Immature natural killer cell (primary cell): ENCODE measurements at regions not wholly inside any gene's neighbourhood (a gene's known extent, or its start where the extent isn't known, plus 50 kb on each side); places are given as distances from the start of the nearest gene placed in this dataset.

Experiments
- DNase-seq, 3 donors: peaks; one replicate each; pipeline ENCODE4 v3.0.0; 2022; ENCODE audit warnings: mixed read lengths in 1 of 3
- H3K27ac Mint-ChIP-seq, 6 donors: one replicate each; pipeline ENCODE4 v1.8.0; 2020; ENCODE audit warnings: mixed read lengths in 6 of 6, mild to moderate bottlenecking in 5 of 6, inconsistent platforms in 4 of 6, moderate library complexity in 3 of 6
- H3K27me3 Mint-ChIP-seq, 3 donors: one replicate each; pipeline ENCODE4 v1.8.0; 2020 to 2021; ENCODE audit warnings: low read depth in 3 of 3, mild to moderate bottlenecking in 3 of 3, mixed read lengths in 3 of 3, moderate library complexity in 3 of 3, inconsistent platforms in 1 of 3
- H3K36me3 Mint-ChIP-seq, 3 donors: one replicate each; pipeline ENCODE4 v1.8.0; 2020; ENCODE audit warnings: mixed read lengths in 3 of 3, inconsistent platforms in 2 of 3, mild to moderate bottlenecking in 2 of 3
- H3K4me1 Mint-ChIP-seq, 2 donors: one replicate each; pipeline ENCODE4 v1.8.0; 2020; ENCODE audit warnings: inconsistent platforms in 2 of 2, mild to moderate bottlenecking in 2 of 2, mixed read lengths in 2 of 2, moderate library complexity in 1 of 2
- H3K4me3 Mint-ChIP-seq, 5 donors: one replicate each; pipeline ENCODE4 v1.8.0; 2020; ENCODE audit warnings: mild to moderate bottlenecking in 5 of 5, mixed read lengths in 5 of 5, inconsistent platforms in 3 of 5, moderate library complexity in 3 of 5
- H3K9me3 Mint-ChIP-seq, 6 donors: one replicate each; pipeline ENCODE4 v1.8.0; 2020; ENCODE audit warnings: mild to moderate bottlenecking in 6 of 6, mixed read lengths in 6 of 6, inconsistent platforms in 4 of 6, moderate library complexity in 3 of 6

DNA sequence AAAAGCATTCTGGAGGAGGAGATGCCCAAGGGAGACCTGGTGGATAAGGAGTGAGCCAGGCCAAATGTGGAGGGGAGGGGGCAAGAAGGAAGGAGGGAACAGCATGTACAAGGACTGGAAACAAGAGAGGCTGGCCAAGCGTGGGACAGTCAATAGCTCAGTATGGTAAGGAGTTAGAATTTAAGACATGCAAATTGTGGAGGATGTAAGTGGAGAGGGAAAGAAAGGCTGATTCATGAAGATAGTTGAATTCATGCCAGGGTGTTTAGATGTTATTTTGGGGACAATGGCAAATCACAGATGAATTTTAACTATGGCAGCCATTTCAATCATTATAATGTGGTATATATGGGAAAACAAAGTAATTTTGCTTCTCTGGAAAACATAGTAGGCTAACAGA lies 462.3 kb downstream of the MEIS1 start:
- no peak for DNase-seq
- no peaks in the 10 kb centered on the region for H3K36me3 Mint-ChIP-seq
- no peak overlapping the region for H3K4me3 Mint-ChIP-seq
- no peaks in the 10 kb centered on the region for H3K4me1 Mint-ChIP-seq
- H3K9me3 Mint-ChIP-seq = peaks cover 0 to 2% (median 0%) of the 10 kb centered on the region in 6 donors
- H3K27ac Mint-ChIP-seq = no peak overlapping the region
- peaks cover 0 to 3% (median 1%) of the 10 kb centered on the region in 3 donors for H3K27me3 Mint-ChIP-seq

GRCh38 chr2:66897691-66898150 lies 462.8 kb downstream of the MEIS1 start:
- Mint-ChIP-seq H3K4me1 (no peaks in the 10 kb centered on the region), H3K27ac (no peak overlapping the region), H3K27me3 (peaks cover 0 to 3% (median 0%) of the 10 kb centered on the region in 3 donors), H3K36me3 (no peaks in the 10 kb centered on the region), H3K9me3 (peaks cover 0 to 5% (median 0%) of the 10 kb centered on the region in 6 donors), H3K4me3 (no peak overlapping the region)
- DNase-seq = no peak

- H3K9me3 Mint-ChIP-seq = peaks cover 0 to 5% (median 0%) of the 10 kb centered on the region in 6 donors
- H3K4me1 Mint-ChIP-seq = no peaks in the 10 kb centered on the region
- H3K27ac Mint-ChIP-seq = no peak overlapping the region
- peaks cover 0 to 4% (median 3%) of the 10 kb centered on the region in 3 donors for H3K27me3 Mint-ChIP-seq
- DNase-seq = no peak
- H3K36me3 Mint-ChIP-seq = no peaks in the 10 kb centered on the region
- H3K4me3 Mint-ChIP-seq = no peak overlapping the region
Measured at GRCh38 chr2:66899109-66899508, 464.2 kb downstream of the MEIS1 start.

GRCh38 chr2:66899648-66900047 lies 464.7 kb downstream of the MEIS1 start:
- no peak overlapping the region for H3K4me3 Mint-ChIP-seq
- DNase-seq = no peak
- no peaks in the 10 kb centered on the region for H3K4me1 Mint-ChIP-seq
- H3K9me3 Mint-ChIP-seq = peaks cover 0 to 5% (median 0%) of the 10 kb centered on the region in 6 donors
- no peaks in the 10 kb centered on the region for H3K36me3 Mint-ChIP-seq
- peaks cover 0 to 4% (median 3%) of the 10 kb centered on the region in 3 donors for H3K27me3 Mint-ChIP-seq
- no peak overlapping the region for H3K27ac Mint-ChIP-seq

DNA sequence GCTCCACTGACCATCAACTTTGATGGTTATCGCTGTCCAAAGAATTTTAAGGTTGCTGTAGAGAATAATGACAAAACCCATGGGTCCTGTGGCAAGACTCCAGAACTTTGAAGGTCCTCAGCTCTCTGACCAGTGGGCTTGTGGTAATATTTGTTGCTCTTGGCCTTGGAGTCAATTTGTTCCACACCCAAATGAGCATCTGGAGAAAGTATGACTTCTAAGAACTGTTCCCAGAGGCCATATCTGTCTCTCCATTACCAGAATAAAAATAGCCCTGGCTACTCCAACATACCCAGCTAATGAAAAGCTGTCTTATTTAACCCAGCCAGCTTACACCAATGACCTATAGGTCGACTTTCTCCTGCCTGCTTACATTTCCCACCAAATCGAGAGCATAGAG lies 466.4 kb downstream of the MEIS1 start:
- Mint-ChIP-seq H3K4me3 (no peak overlapping the region), H3K4me1 (no peaks in the 10 kb centered on the region), H3K9me3 (peaks cover 0 to 5% (median 0%) of the 10 kb centered on the region in 6 donors), H3K36me3 (no peaks in the 10 kb centered on the region), H3K27ac (no peak overlapping the region), H3K27me3 (peaks cover 0 to 5% (median 3%) of the 10 kb centered on the region in 3 donors)
- DNase-seq = no peak

DNA sequence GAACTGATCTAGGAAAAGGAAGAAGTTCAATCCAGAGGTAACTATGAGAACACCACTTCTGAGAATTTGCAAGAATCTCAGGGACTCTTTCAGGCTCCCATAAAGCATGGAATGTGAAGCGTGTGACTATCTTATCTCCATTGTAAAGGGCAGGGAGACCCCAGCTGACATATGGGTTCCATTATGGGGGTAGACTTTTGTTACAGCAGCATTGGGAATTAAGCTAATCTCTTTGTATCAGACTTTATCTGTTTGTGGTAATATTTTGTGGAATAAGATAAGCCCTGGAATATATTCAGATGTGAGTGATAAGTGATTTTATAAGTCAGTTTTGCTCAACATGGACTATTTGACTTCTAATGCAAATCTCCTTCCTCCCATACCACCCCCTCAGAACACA lies 468.3 kb downstream of the MEIS1 start:
- H3K4me3 Mint-ChIP-seq = no peak overlapping the region
- H3K27me3 Mint-ChIP-seq = peaks cover 0 to 5% (median 3%) of the 10 kb centered on the region in 3 donors
- DNase-seq = no peak
- no peaks in the 10 kb centered on the region for H3K36me3 Mint-ChIP-seq
- peaks cover 0 to 5% (median 0%) of the 10 kb centered on the region in 6 donors for H3K9me3 Mint-ChIP-seq
- no peaks in the 10 kb centered on the region for H3K4me1 Mint-ChIP-seq
- no peak overlapping the region for H3K27ac Mint-ChIP-seq

DNA sequence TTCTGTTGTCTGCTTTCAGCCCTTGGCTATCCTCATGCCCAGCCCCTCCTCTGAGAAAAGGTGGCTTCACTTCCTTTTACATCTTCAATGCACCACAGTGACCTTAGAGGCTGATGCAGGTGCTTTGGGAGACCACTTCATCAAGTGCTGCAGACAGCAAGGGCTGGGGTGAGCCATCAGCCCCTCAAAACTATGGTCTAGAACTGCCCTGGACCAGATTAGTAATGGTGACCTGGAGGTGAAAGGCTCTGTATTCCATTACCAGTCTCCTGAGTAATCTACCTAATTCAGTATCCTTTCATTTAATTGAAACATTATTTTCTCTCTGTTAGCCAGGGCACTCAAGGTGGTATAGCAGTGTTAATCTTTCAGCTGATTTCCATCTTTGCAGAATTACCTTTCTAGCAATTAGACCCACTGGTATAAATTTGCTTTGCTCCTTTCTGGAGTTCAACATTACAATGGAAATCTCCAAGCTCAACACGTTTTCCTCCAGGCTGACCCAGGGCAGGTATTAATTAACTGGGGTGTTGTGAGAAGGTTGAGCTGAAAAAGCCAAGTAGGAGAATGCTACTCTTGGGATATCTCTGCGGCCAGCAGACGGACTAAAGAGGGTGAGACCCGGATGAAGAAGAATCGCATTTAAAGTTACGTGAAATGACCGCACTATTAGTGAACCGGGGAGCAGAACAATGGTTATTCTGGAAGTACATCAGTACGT lies 469.0 kb downstream of the MEIS1 start:
- H3K27me3 Mint-ChIP-seq = peaks cover 0 to 5% (median 3%) of the 10 kb centered on the region in 3 donors
- H3K4me1 Mint-ChIP-seq = no peaks in the 10 kb centered on the region
- H3K4me3 Mint-ChIP-seq = no peak overlapping the region
- no peak overlapping the region for H3K27ac Mint-ChIP-seq
- no peaks in the 10 kb centered on the region for H3K36me3 Mint-ChIP-seq
- DNase-seq = no peak
- peaks cover 0 to 5% (median 0%) of the 10 kb centered on the region in 6 donors for H3K9me3 Mint-ChIP-seq

DNA sequence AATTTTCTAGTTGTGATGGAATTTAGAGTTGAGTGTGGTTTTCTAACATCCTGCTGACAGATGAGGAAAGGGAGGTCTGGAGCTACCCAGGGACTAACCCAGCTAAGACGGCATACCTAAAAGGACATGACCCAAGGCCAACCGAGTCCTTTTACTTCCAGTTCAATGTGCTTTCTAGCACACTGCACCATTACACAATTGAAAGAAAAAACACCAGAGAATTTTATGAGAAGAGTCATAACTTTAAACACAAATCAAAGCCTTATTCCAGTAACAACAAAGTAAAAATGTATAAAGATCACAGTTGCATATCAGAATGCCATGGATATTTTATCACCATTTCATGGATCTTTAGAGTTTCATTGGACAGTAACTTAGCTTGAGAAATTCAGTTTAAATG lies 480.3 kb downstream of the MEIS1 start:
- Mint-ChIP-seq H3K4me3 (no peak overlapping the region), H3K4me1 (no peaks in the 10 kb centered on the region), H3K9me3 (peaks cover 0 to 11% (median 1%) of the 10 kb centered on the region in 6 donors), H3K27me3 (peaks cover 0 to 2% (median 0%) of the 10 kb centered on the region in 3 donors), H3K27ac (no peak overlapping the region), H3K36me3 (no peaks in the 10 kb centered on the region)
- no peak for DNase-seq

DNA sequence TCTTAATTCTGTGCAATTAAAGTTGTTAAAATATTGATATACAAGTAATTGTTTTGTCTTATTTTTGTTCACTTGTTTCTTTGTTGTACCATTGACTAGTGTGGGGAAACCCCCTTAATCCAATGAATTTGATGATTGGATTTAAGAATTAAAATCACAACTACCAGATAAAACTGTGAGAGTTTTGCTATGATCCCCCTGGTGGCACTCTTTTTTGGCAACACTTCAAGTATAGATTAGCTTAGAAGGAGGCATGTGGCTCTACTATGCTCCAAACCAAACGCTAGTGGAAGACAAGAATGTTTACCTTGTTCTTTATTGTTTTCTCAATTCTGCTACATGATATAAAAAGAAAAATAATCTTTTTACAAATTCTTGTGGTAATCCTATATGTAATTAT lies 477.8 kb upstream of the ETAA1 start:
- H3K27me3 Mint-ChIP-seq = peaks cover 0 to 2% (median 0%) of the 10 kb centered on the region in 3 donors
- H3K4me3 Mint-ChIP-seq = no peak overlapping the region
- no peaks in the 10 kb centered on the region for H3K36me3 Mint-ChIP-seq
- no peak overlapping the region for H3K27ac Mint-ChIP-seq
- no peak for DNase-seq
- peaks cover 0 to 3% (median 1%) of the 10 kb centered on the region in 6 donors for H3K9me3 Mint-ChIP-seq
- H3K4me1 Mint-ChIP-seq = no peaks in the 10 kb centered on the region

DNA sequence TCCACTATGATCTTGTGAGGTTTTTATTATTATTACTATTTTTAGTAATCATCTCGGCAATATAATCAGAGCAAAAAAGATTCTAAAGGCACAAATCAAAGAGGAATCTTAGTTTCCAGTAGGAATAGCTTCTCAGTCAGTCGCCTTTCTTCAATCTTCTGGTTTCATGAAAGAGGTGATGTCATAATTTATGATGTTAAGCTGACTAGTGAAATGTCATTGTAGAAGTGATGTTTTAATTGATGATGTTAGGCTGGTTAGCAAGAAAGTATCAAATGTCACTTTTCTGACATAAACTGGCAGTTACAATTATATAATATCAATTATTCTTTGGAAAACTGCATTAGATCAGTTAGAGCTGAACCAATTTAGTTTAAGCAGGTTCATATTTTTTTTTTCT lies 476.7 kb upstream of the ETAA1 start:
- Mint-ChIP-seq H3K4me1 (no peaks in the 10 kb centered on the region), H3K36me3 (no peaks in the 10 kb centered on the region), H3K9me3 (peaks cover 0 to 3% (median 0%) of the 10 kb centered on the region in 6 donors), H3K27me3 (peaks cover 0 to 2% (median 0%) of the 10 kb centered on the region in 3 donors), H3K27ac (no peak overlapping the region), H3K4me3 (no peak overlapping the region)
- DNase-seq = no peak

DNA sequence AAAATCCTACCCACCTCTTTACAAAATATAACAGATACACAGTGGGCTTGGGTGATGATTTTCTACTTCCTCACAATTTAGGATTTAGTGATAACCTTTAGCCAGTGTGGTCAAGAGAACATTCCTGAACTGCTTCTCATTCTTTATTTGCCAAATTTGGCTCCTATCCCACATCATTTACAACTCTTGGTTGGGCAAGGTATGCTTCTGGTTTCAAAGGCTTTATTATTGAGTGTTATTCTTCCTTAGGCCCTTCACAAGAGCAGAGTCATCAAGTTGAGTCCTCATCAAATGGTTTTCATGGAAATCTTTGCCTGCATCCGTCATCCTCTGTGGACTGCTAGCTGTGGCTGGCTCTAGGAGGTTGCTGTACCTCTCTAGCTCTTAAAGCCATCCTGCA lies 472.0 kb upstream of the ETAA1 start:
- H3K4me3 Mint-ChIP-seq = no peak overlapping the region
- no peak for DNase-seq
- no peaks in the 10 kb centered on the region for H3K27me3 Mint-ChIP-seq
- H3K4me1 Mint-ChIP-seq = no peaks in the 10 kb centered on the region
- no peaks in the 10 kb centered on the region for H3K9me3 Mint-ChIP-seq
- no peaks in the 10 kb centered on the region for H3K36me3 Mint-ChIP-seq
- no peak overlapping the region for H3K27ac Mint-ChIP-seq

DNA sequence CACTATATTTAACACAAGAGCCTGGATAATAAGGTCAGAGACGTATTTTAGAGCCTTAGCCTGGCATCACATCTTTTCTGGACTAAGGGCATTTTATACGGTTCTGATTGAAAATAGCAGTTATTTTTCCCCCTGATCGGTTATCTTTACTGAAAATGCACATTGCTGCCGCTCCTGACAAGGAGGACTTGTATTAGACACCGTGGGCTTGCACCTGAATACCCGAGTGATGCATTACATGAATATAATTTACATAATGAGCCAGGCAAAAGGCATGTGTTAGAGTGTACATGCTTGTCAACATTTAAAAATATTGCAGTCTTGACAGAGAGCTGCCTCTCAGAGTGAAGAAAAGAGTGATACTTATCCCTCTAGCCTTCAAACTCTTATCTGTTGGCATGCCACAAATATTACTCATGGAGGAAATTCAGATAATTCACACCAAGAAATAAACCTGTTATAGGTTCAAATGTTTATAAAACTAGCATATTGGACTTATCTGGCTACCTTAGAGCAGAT lies 470.5 kb upstream of the ETAA1 start:
- Mint-ChIP-seq H3K4me1 (no peaks in the 10 kb centered on the region), H3K36me3 (no peaks in the 10 kb centered on the region), H3K27me3 (no peaks in the 10 kb centered on the region), H3K27ac (no peak overlapping the region), H3K9me3 (peaks cover 0 to 1% (median 0%) of the 10 kb centered on the region in 6 donors), H3K4me3 (no peak overlapping the region)
- no peak for DNase-seq

- DNase-seq = no peak
- Mint-ChIP-seq H3K27ac (no peak overlapping the region), H3K27me3 (peaks cover 1 to 3% (median 2%) of the 10 kb centered on the region in 3 donors), H3K36me3 (no peaks in the 10 kb centered on the region), H3K9me3 (peaks cover 0 to 6% (median 0%) of the 10 kb centered on the region in 6 donors), H3K4me3 (no peak overlapping the region), H3K4me1 (no peaks in the 10 kb centered on the region)
Measured at GRCh38 chr2:66929632-66930338, 467.3 kb upstream of the ETAA1 start.
